Liver (tissue), 8 donors: ENCODE measurements at regions not wholly inside any gene's neighbourhood (a gene's known extent, or its start where the extent isn't known, plus 50 kb on each side); places are given as distances from the start of the nearest gene placed in this dataset.

Source experiments
- DNase-seq: peaks from one replicate; pipeline ENCODE4 v3.0.0-alpha.2; 2017; ENCODE audit warnings: low spot score
- H3K27ac ChIP-seq, 2 donors: one replicate each; pipeline ENCODE4 v1.7.0; 2013; ENCODE audit warnings: inconsistent platforms in 2 of 2, low read length in 2 of 2, control low read depth in 1 of 2, low read depth in 1 of 2, mild to moderate bottlenecking in 1 of 2
- H3K27me3 ChIP-seq, 4 donors: one replicate each; pipeline versions ENCODE4 v1.6.1 to v1.7.0; 2013; ENCODE audit warnings: low read length in 3 of 4, inconsistent platforms in 1 of 4, mild to moderate bottlenecking in 1 of 4, moderate library complexity in 1 of 4; ENCODE audit not compliant: control insufficient read depth in 4 of 4, insufficient read depth in 4 of 4
- H3K36me3 ChIP-seq, 4 donors: one replicate each; pipeline versions ENCODE4 v1.6.1 to v1.7.0; 2013; ENCODE audit warnings: low read length in 3 of 4, mild to moderate bottlenecking in 3 of 4, low read depth in 1 of 4, moderate library complexity in 1 of 4; ENCODE audit not compliant: control insufficient read depth in 4 of 4, insufficient read depth in 3 of 4
- H3K4me1 ChIP-seq, 4 donors: one replicate each; pipeline versions ENCODE4 v1.6.1 to v1.7.0; 2013; ENCODE audit warnings: low read length in 3 of 4, mild to moderate bottlenecking in 3 of 4, moderate library complexity in 1 of 4; ENCODE audit not compliant: control insufficient read depth in 4 of 4, insufficient read depth in 4 of 4
- H3K4me3 ChIP-seq, 3 donors: one replicate each; pipeline versions ENCODE4 v1.6.1 to v1.7.0; 2013; ENCODE audit warnings: low read length in 3 of 3, control low read depth in 1 of 3, low read depth in 1 of 3, mild to moderate bottlenecking in 1 of 3
- H3K9ac ChIP-seq, 2 donors: one replicate each; pipeline ENCODE4 v1.7.0; 2013; ENCODE audit warnings: low read length in 2 of 2, mild to moderate bottlenecking in 2 of 2, moderate library complexity in 2 of 2, control low read depth in 1 of 2, low read depth in 1 of 2
- H3K9me3 ChIP-seq, 4 donors: one replicate each; pipeline versions ENCODE4 v1.6.1 to v1.7.0; 2013; ENCODE audit warnings: low read length in 3 of 4; ENCODE audit not compliant: control insufficient read depth in 4 of 4
- FOXA1 ChIP-seq: IDR thresholded peaks from 2 replicates; pipeline ENCODE4 v1.6.1; 2016; ENCODE audit warnings: antibody characterized with exemption
- FOXA2 ChIP-seq: IDR thresholded peaks from 2 replicates; pipeline ENCODE4 v1.6.1; 2016; ENCODE audit warnings: antibody characterized with exemption
- JUND ChIP-seq, 2 donors: IDR thresholded peaks; 2 replicates each; pipeline ENCODE4 v1.6.1; 2016; ENCODE audit warnings: antibody characterized with exemption in 2 of 2
- MAX ChIP-seq: IDR thresholded peaks from 2 replicates; pipeline ENCODE4 v1.6.1; 2016; ENCODE audit warnings: antibody characterized with exemption
- NR2F2 ChIP-seq: IDR thresholded peaks from 2 replicates; pipeline ENCODE4 v1.6.1; 2016; ENCODE audit warnings: antibody characterized with exemption
- RAD21 ChIP-seq, 2 donors: IDR thresholded peaks; 2 replicates each; pipeline ENCODE4 v1.6.1; 2016; ENCODE audit warnings: antibody characterized with exemption in 2 of 2, mild to moderate bottlenecking in 2 of 2
- REST ChIP-seq: IDR thresholded peaks from 2 replicates; pipeline ENCODE4 v1.6.1; 2016; ENCODE audit warnings: antibody characterized with exemption, mild to moderate bottlenecking
- RXRA ChIP-seq, 2 donors: IDR thresholded peaks; 2 replicates each; pipeline ENCODE4 v1.6.1; 2017 to 2018; ENCODE audit warnings: antibody characterized with exemption in 2 of 2, mild to moderate bottlenecking in 1 of 2
- SP1 ChIP-seq: IDR thresholded peaks from 2 replicates; pipeline ENCODE4 v1.6.1; 2018; ENCODE audit warnings: antibody characterized with exemption, mild to moderate bottlenecking
- TAF1 ChIP-seq: conservative IDR thresholded peaks from 2 replicates; pipeline ENCODE4 v1.6.1; 2016; ENCODE audit warnings: antibody characterized with exemption, mild to moderate bottlenecking
- YY1 ChIP-seq: IDR thresholded peaks from 2 replicates; pipeline ENCODE4 v1.6.1; 2016; ENCODE audit warnings: antibody characterized with exemption, mild to moderate bottlenecking
- ZBTB33 ChIP-seq: IDR thresholded peaks from 2 replicates; pipeline ENCODE4 v1.6.1; 2016; ENCODE audit warnings: antibody characterized with exemption
- WGBS: extraction: QIAGEN DNeasy Blood & Tissue Kit; methylation state at CpG from one replicate; pipeline ENCODE4 v1.1.7; 2013; 5-methylcytosine and 5-hydroxymethylcytosine counted together
- TF ChIP-seq, protein P1 (sequence below): IDR thresholded peaks from 2 replicates; pipeline ENCODE4 v1.6.1; 2016; ENCODE audit warnings: antibody characterized with exemption
- TF ChIP-seq, protein P2 (sequence below): fragments of 150-350 bp; IDR thresholded peaks from 2 replicates; pipeline ENCODE4 v1.5.1; 2017; ENCODE audit warnings: improper control_type of control experiment, low read depth, low read length; ENCODE audit not compliant: missing input control
- donor health status: healthy.
- donor health status: healthy.
- donor health status: healthy.
- donor health status: healthy.
- donor health status: healthy.

- Histone ChIP-seq H3K4me3 (no peak overlapping the region), H3K4me1 (no peaks in the 10 kb centered on the region), H3K27me3 (no peaks in the 10 kb centered on the region), H3K9ac (no peak overlapping the region), H3K9me3 (no peaks in the 10 kb centered on the region), H3K36me3 (no peaks in the 10 kb centered on the region), H3K27ac (no peak overlapping the region)
- DNase-seq: no peak
- TF ChIP-seq RXRA (IDR thresholded peaks at IDR 0.05): no peak
- TF ChIP-seq TAF1: no peak
- TF ChIP-seq NR2F2: no peak
- 91% methylated on average over 6 of the region's 6 CpGs for WGBS
Measured at GRCh38 chr10:78850644-78851435, 217.9 kb upstream of the ZMIZ1 start.

- TF ChIP-seq TAF1: no peak
- no peak for TF ChIP-seq REST
- TF ChIP-seq MAX: no peak
- TF ChIP-seq JUND (IDR thresholded peaks at IDR 0.05): no peak
- no peak for TF ChIP-seq FOXA1
- TF ChIP-seq SP1: no peak
- TF ChIP-seq NR2F2: no peak
- TF ChIP-seq, protein P1, sequence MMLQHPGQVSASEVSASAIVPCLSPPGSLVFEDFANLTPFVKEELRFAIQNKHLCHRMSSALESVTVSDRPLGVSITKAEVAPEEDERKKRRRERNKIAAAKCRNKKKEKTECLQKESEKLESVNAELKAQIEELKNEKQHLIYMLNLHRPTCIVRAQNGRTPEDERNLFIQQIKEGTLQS: no peak
- TF ChIP-seq, protein P2, sequence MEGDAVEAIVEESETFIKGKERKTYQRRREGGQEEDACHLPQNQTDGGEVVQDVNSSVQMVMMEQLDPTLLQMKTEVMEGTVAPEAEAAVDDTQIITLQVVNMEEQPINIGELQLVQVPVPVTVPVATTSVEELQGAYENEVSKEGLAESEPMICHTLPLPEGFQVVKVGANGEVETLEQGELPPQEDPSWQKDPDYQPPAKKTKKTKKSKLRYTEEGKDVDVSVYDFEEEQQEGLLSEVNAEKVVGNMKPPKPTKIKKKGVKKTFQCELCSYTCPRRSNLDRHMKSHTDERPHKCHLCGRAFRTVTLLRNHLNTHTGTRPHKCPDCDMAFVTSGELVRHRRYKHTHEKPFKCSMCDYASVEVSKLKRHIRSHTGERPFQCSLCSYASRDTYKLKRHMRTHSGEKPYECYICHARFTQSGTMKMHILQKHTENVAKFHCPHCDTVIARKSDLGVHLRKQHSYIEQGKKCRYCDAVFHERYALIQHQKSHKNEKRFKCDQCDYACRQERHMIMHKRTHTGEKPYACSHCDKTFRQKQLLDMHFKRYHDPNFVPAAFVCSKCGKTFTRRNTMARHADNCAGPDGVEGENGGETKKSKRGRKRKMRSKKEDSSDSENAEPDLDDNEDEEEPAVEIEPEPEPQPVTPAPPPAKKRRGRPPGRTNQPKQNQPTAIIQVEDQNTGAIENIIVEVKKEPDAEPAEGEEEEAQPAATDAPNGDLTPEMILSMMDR: no peak
- no peak for TF ChIP-seq ZBTB33
- TF ChIP-seq RAD21 (IDR thresholded peaks at IDR 0.05): no peak
- no peak for TF ChIP-seq YY1
- TF ChIP-seq FOXA2: no peak
- Histone ChIP-seq H3K36me3 (no peaks in the 10 kb centered on the region), H3K27ac (no peak overlapping the region), H3K4me1 (no peaks in the 10 kb centered on the region), H3K9me3 (no peaks in the 10 kb centered on the region), H3K27me3 (no peaks in the 10 kb centered on the region), H3K4me3 (no peak overlapping the region), H3K9ac (no peak overlapping the region)
- 85% methylated on average over 4 of the region's 4 CpGs for WGBS
- no peak for DNase-seq
Measured at GRCh38 chr10:78851647-78852046, 217.1 kb upstream of the ZMIZ1 start.
